ENCODE measurements at regions not wholly inside any gene's neighbourhood (a gene's known extent, or its start where the extent isn't known, plus 50 kb on each side); places are given as distances from the start of the nearest gene placed in this dataset.

DNA sequence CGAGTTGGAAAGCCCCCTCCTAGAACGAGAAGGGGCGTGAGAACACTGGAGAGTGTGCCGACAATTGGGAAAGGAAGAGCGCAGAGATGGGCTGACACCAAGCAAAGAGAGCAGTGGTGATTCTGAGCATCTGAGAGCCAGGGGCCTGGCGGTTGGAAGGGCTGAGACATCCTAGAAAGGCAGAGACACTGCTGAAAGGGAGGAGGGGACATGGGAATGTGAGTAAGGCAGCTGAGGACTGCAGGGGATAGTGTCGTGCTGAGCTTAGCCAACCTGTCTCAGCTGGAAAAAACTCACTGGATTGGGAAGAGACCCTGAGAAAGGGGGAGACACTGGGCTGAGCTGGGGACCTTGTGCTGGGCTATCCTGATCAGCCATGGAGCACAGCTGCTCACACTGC lies 58.1 kb upstream of the SLC6A6 start:
- TF ChIP-seq, protein P1, sequence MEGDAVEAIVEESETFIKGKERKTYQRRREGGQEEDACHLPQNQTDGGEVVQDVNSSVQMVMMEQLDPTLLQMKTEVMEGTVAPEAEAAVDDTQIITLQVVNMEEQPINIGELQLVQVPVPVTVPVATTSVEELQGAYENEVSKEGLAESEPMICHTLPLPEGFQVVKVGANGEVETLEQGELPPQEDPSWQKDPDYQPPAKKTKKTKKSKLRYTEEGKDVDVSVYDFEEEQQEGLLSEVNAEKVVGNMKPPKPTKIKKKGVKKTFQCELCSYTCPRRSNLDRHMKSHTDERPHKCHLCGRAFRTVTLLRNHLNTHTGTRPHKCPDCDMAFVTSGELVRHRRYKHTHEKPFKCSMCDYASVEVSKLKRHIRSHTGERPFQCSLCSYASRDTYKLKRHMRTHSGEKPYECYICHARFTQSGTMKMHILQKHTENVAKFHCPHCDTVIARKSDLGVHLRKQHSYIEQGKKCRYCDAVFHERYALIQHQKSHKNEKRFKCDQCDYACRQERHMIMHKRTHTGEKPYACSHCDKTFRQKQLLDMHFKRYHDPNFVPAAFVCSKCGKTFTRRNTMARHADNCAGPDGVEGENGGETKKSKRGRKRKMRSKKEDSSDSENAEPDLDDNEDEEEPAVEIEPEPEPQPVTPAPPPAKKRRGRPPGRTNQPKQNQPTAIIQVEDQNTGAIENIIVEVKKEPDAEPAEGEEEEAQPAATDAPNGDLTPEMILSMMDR (IDR thresholded peaks at IDR 0.05; ENCODE audit: extremely low read depth in 1 of 2, insufficient read depth in 1 of 2, low read depth in 1 of 2, low read length in 2 of 2), result no peak
- TF ChIP-seq JUN (IDR thresholded peaks at IDR 0.05; ENCODE audit: borderline replicate concordance, insufficient read depth, insufficient read length, low read depth) (no peak), POLR2AphosphoS5 (IDR thresholded peaks at IDR 0.05; ENCODE audit: insufficient read depth, low read depth, low read length) (no peak), POLR2A (IDR thresholded peaks at IDR 0.05; ENCODE audit: low read depth, low read length) (no peak), EZH2 (IDR thresholded peaks at IDR 0.05; ENCODE audit: borderline replicate concordance, low read depth, low read length, severe bottlenecking) (no peak)
- TF ChIP-seq, protein P2, sequence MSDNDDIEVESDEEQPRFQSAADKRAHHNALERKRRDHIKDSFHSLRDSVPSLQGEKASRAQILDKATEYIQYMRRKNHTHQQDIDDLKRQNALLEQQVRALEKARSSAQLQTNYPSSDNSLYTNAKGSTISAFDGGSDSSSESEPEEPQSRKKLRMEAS (IDR thresholded peaks at IDR 0.05; ENCODE audit: insufficient read depth, insufficient read length), result no peak
